CD8-positive, alpha-beta memory T cell (primary cell): ENCODE measurements at regions not wholly inside any gene's neighbourhood (a gene's known extent, or its start where the extent isn't known, plus 50 kb on each side); places are given as distances from the start of the nearest gene placed in this dataset.

ENCODE experiments used
- CTCF ChIA-PET: fragments of 350-600 bp; sonication (Branson Sonifier 250); formaldehyde crosslinking; loops from one replicate; lab custom pipeline; 2021; ENCODE audit warnings: antibody characterized with exemption; lab: Charles Lee
- POLR2A ChIA-PET: fragments of 350-600 bp; sonication (Branson Sonifier 250); formaldehyde crosslinking; loops from one replicate; lab custom pipeline; 2021; ENCODE audit warnings: antibody characterized with exemption; lab: Charles Lee
- DNase-seq, 5 donors: peaks; one replicate each; pipeline versions ENCODE4 v3.0.0 to v3.0.0-alpha.2; 2020 to 2022; ENCODE audit warnings: mixed read lengths in 1 of 5
- H3K27ac ChIP-seq: one replicate; pipeline ENCODE4 v1.7.0; 2013; ENCODE audit warnings: low read depth, mild to moderate bottlenecking, low read length, moderate library complexity
- H3K27me3 ChIP-seq: 2 replicates; pipeline ENCODE4 v1.7.0; 2013; ENCODE audit warnings: low read length, mild to moderate bottlenecking; ENCODE audit not compliant: insufficient read depth, poor library complexity, severe bottlenecking
- H3K36me3 ChIP-seq: 2 replicates; pipeline ENCODE4 v1.7.0; 2013; ENCODE audit warnings: mild to moderate bottlenecking, low read length, moderate library complexity; ENCODE audit not compliant: insufficient read depth
- H3K4me1 ChIP-seq: 2 replicates; pipeline ENCODE4 v1.7.0; 2013; ENCODE audit warnings: mild to moderate bottlenecking, low read length, moderate library complexity; ENCODE audit not compliant: insufficient read depth
- H3K4me3 ChIP-seq: 2 replicates; pipeline ENCODE4 v1.7.0; 2013; ENCODE audit warnings: mild to moderate bottlenecking, low read length
- H3K9me3 ChIP-seq: 2 replicates; pipeline ENCODE4 v1.7.0; 2013; ENCODE audit warnings: mild to moderate bottlenecking, low read length
- H3K27ac Mint-ChIP-seq, 8 donors: one replicate each; pipeline ENCODE4 v1.8.0; 2020 to 2021; ENCODE audit warnings: mixed read lengths in 8 of 8, mild to moderate bottlenecking in 6 of 8, inconsistent platforms in 3 of 8, moderate library complexity in 3 of 8
- H3K27me3 Mint-ChIP-seq, 2 donors: one replicate each; pipeline ENCODE4 v1.8.0; 2020 to 2021; ENCODE audit warnings: mixed read lengths in 2 of 2, mild to moderate bottlenecking in 1 of 2, moderate library complexity in 1 of 2
- H3K36me3 Mint-ChIP-seq, 3 donors: one replicate each; pipeline ENCODE4 v1.8.0; 2020 to 2021; ENCODE audit warnings: mixed read lengths in 3 of 3, inconsistent platforms in 1 of 3, mild to moderate bottlenecking in 1 of 3
- H3K4me1 Mint-ChIP-seq, 3 donors: one replicate each; pipeline ENCODE4 v1.8.0; 2020 to 2021; ENCODE audit warnings: mixed read lengths in 3 of 3, inconsistent platforms in 1 of 3, mild to moderate bottlenecking in 1 of 3
- H3K4me3 Mint-ChIP-seq, 7 donors: one replicate each; pipeline ENCODE4 v1.8.0; 2020 to 2021; ENCODE audit warnings: mixed read lengths in 7 of 7, mild to moderate bottlenecking in 6 of 7, moderate library complexity in 4 of 7, inconsistent platforms in 2 of 7
- H3K9me3 Mint-ChIP-seq, 5 donors: one replicate each; pipeline ENCODE4 v1.8.0; 2020 to 2022; ENCODE audit warnings: mixed read lengths in 5 of 5, mild to moderate bottlenecking in 3 of 5, moderate library complexity in 2 of 5, inconsistent platforms in 1 of 5

- Histone ChIP-seq H3K4me1 (no peaks in the 10 kb centered on the region), H3K27me3 (no peaks in the 10 kb centered on the region), H3K9me3 (no peaks in the 10 kb centered on the region), H3K4me3 (no peak overlapping the region), H3K36me3 (no peaks in the 10 kb centered on the region), H3K27ac (no peak overlapping the region)
- peaks cover 0 to 2% of the 10 kb centered on the region in 2 donors for H3K27me3 Mint-ChIP-seq
- no peaks in the 10 kb centered on the region for H3K4me1 Mint-ChIP-seq
- DNase-seq: no peak
- peaks cover 0 to 9% (median 2%) of the 10 kb centered on the region in 5 donors for H3K9me3 Mint-ChIP-seq
- no peak overlapping the region for H3K4me3 Mint-ChIP-seq
- CTCF ChIA-PET: no interaction called here
- POLR2A ChIA-PET: no interaction called here
- H3K36me3 Mint-ChIP-seq: no peaks in the 10 kb centered on the region
- H3K27ac Mint-ChIP-seq: no peak overlapping the region
Observed at GRCh38 chr4:154959756-154960155, 178.7 kb downstream of the RBM46 start.

GRCh38 chr4:154960476-154960875 is 179.4 kb downstream of the RBM46 start:
- DNase-seq: no peak
- H3K27me3 Mint-ChIP-seq: peaks cover 0 to 2% of the 10 kb centered on the region in 2 donors
- no peaks in the 10 kb centered on the region for H3K4me1 Mint-ChIP-seq
- Histone ChIP-seq H3K4me3 (no peak overlapping the region), H3K27ac (no peak overlapping the region), H3K4me1 (no peaks in the 10 kb centered on the region), H3K27me3 (no peaks in the 10 kb centered on the region), H3K36me3 (no peaks in the 10 kb centered on the region), H3K9me3 (no peaks in the 10 kb centered on the region)
- ChIA-PET POLR2A (no interaction called here), CTCF (no interaction called here)
- no peak overlapping the region for H3K27ac Mint-ChIP-seq
- peaks cover 0 to 12% (median 2%) of the 10 kb centered on the region in 5 donors for H3K9me3 Mint-ChIP-seq
- no peak overlapping the region for H3K4me3 Mint-ChIP-seq
- no peaks in the 10 kb centered on the region for H3K36me3 Mint-ChIP-seq

- no peak for DNase-seq
- Histone ChIP-seq H3K4me3 (no peak overlapping the region), H3K27ac (no peak overlapping the region), H3K36me3 (no peaks in the 10 kb centered on the region), H3K4me1 (no peaks in the 10 kb centered on the region), H3K27me3 (no peaks in the 10 kb centered on the region), H3K9me3 (no peaks in the 10 kb centered on the region)
- ChIA-PET POLR2A (no interaction called here), CTCF (no interaction called here)
- no peaks in the 10 kb centered on the region for H3K4me1 Mint-ChIP-seq
- no peaks in the 10 kb centered on the region for H3K36me3 Mint-ChIP-seq
- H3K9me3 Mint-ChIP-seq: peaks cover 0 to 12% (median 2%) of the 10 kb centered on the region in 5 donors
- H3K27ac Mint-ChIP-seq: no peak overlapping the region
- no peak overlapping the region for H3K4me3 Mint-ChIP-seq
- H3K27me3 Mint-ChIP-seq: peaks cover 0 to 2% of the 10 kb centered on the region in 2 donors
Observed at GRCh38 chr4:154961263-154961662, 180.2 kb downstream of the RBM46 start.

GRCh38 chr4:154973244-154974035 is 192.4 kb downstream of the RBM46 start:
- no peaks in the 10 kb centered on the region for H3K4me1 ChIP-seq
- H3K27me3 ChIP-seq: no peaks in the 10 kb centered on the region
- no peaks in the 10 kb centered on the region for H3K36me3 Mint-ChIP-seq
- H3K9me3 ChIP-seq: no peaks in the 10 kb centered on the region
- ChIA-PET POLR2A (no interaction called here), CTCF (no interaction called here)
- DNase-seq: no peak
- no peak overlapping the region for H3K4me3 ChIP-seq
- H3K9me3 Mint-ChIP-seq: peaks cover 0 to 3% (median 0%) of the 10 kb centered on the region in 5 donors
- H3K36me3 ChIP-seq: no peaks in the 10 kb centered on the region
- H3K27ac ChIP-seq: no peak overlapping the region
- peaks cover 0 to 3% of the 10 kb centered on the region in 2 donors for H3K27me3 Mint-ChIP-seq
- no peak overlapping the region for H3K4me3 Mint-ChIP-seq
- no peaks in the 10 kb centered on the region for H3K4me1 Mint-ChIP-seq
- no peak overlapping the region for H3K27ac Mint-ChIP-seq

- H3K9me3 Mint-ChIP-seq: peaks cover 0 to 3% (median 0%) of the 10 kb centered on the region in 5 donors
- CTCF ChIA-PET: no interaction called here
- no peaks in the 10 kb centered on the region for H3K4me1 Mint-ChIP-seq
- Histone ChIP-seq H3K27me3 (no peaks in the 10 kb centered on the region), H3K36me3 (no peaks in the 10 kb centered on the region), H3K9me3 (no peaks in the 10 kb centered on the region), H3K4me1 (no peaks in the 10 kb centered on the region), H3K4me3 (no peak overlapping the region), H3K27ac (no peak overlapping the region)
- POLR2A ChIA-PET: no interaction called here
- no peak overlapping the region for H3K27ac Mint-ChIP-seq
- DNase-seq: no peak
- no peak overlapping the region for H3K4me3 Mint-ChIP-seq
- H3K36me3 Mint-ChIP-seq: no peaks in the 10 kb centered on the region
- H3K27me3 Mint-ChIP-seq: no peaks in the 10 kb centered on the region
Observed at GRCh38 chr4:154977228-154977627, 196.2 kb downstream of the RBM46 start.

DNA sequence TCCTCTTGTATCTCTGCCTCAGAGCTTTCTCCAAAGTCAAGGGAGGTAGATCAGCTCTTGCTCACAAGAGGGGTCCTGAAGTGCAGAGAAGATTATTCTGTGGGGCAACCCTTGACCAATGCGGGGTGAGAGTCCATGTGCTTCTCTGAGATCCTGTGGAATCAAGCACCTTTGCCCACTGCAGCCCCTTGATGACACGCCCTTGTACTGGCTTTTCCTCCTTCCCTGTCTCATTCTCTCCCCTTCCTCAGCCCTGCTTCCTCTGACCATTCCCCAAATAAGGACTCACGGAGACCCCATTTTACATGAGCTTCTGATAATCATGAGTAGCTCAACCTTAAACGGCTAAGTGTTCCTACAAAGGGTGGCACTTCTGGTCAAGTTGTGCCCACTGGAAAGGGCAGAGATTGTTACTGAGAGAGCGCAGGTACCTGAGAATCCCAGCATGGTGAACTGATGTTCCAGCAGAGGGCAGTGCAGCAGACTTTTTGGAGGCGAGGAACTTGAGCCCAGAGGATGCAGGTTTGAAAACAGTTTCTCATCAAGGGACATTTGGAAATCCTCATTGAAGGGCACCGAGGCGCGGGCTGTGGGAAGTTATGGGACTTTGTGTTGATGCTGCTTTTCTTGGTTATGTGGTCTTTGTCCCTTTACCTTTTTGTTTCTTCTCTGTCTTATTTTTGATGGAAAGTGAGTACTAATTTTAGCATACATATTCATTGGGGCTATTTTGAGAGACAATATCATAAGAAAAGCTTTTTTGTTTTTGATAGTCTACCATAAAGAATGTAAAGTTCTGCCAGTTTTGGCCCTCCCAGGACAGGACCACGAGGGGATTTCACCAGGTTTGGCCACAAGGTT is 201.3 kb downstream of the RBM46 start:
- H3K27ac Mint-ChIP-seq: no peak overlapping the region
- ChIA-PET CTCF (no interaction called here), POLR2A (no interaction called here)
- no peak for DNase-seq
- no peaks in the 10 kb centered on the region for H3K27me3 Mint-ChIP-seq
- no peaks in the 10 kb centered on the region for H3K27me3 ChIP-seq
- no peak overlapping the region for H3K27ac ChIP-seq
- H3K9me3 Mint-ChIP-seq: no peaks in the 10 kb centered on the region
- no peaks in the 10 kb centered on the region for H3K9me3 ChIP-seq
- no peaks in the 10 kb centered on the region for H3K4me1 Mint-ChIP-seq
- no peaks in the 10 kb centered on the region for H3K4me1 ChIP-seq
- no peak overlapping the region for H3K4me3 Mint-ChIP-seq
- no peaks in the 10 kb centered on the region for H3K36me3 ChIP-seq
- no peak overlapping the region for H3K4me3 ChIP-seq
- H3K36me3 Mint-ChIP-seq: no peaks in the 10 kb centered on the region

- Mint-ChIP-seq H3K27ac (no peak overlapping the region), H3K9me3 (no peaks in the 10 kb centered on the region), H3K4me1 (no peaks in the 10 kb centered on the region), H3K27me3 (no peaks in the 10 kb centered on the region), H3K4me3 (no peak overlapping the region), H3K36me3 (no peaks in the 10 kb centered on the region)
- Histone ChIP-seq H3K9me3 (no peaks in the 10 kb centered on the region), H3K27me3 (no peaks in the 10 kb centered on the region), H3K4me3 (no peak overlapping the region), H3K36me3 (no peaks in the 10 kb centered on the region), H3K4me1 (no peaks in the 10 kb centered on the region), H3K27ac (no peak overlapping the region)
- DNase-seq: no peak
- ChIA-PET CTCF (no interaction called here), POLR2A (no interaction called here)
Observed at GRCh38 chr4:154983714-154984113, 202.6 kb downstream of the RBM46 start.

GRCh38 chr4:154984148-154984547 is 203.1 kb downstream of the RBM46 start:
- DNase-seq: no peak
- Mint-ChIP-seq H3K27ac (no peak overlapping the region), H3K9me3 (no peaks in the 10 kb centered on the region), H3K4me3 (no peak overlapping the region), H3K36me3 (no peaks in the 10 kb centered on the region), H3K27me3 (no peaks in the 10 kb centered on the region), H3K4me1 (no peaks in the 10 kb centered on the region)
- ChIA-PET CTCF (no interaction called here), POLR2A (no interaction called here)
- Histone ChIP-seq H3K36me3 (no peaks in the 10 kb centered on the region), H3K27me3 (no peaks in the 10 kb centered on the region), H3K9me3 (no peaks in the 10 kb centered on the region), H3K27ac (no peak overlapping the region), H3K4me1 (no peaks in the 10 kb centered on the region), H3K4me3 (no peak overlapping the region)
